B cell (primary cell): ENCODE measurements at regions not wholly inside any gene's neighbourhood (a gene's known extent, or its start where the extent isn't known, plus 50 kb on each side); places are given as distances from the start of the nearest gene placed in this dataset.

Experiments used
- ATAC-seq: fragments of 200-7000 bp; cut with Tn5 transposase; one replicate; pipeline ENCODE4 v1.10.0; 2021; ENCODE audit warnings: low read depth, mild to moderate bottlenecking, moderate number of reproducible peaks, moderate library complexity
- CTCF ChIA-PET: fragments of 350-600 bp; sonication (Branson Sonifier 250); formaldehyde crosslinking; loops from one replicate; lab custom pipeline; 2021; ENCODE audit warnings: antibody characterized with exemption, inconsistent platforms; lab: Charles Lee
- POLR2A ChIA-PET: fragments of 350-600 bp; sonication (Branson Sonifier 250); formaldehyde crosslinking; loops from one replicate; lab custom pipeline; 2021; ENCODE audit warnings: antibody characterized with exemption; lab: Charles Lee
- DNase-seq: peaks from one replicate; pipeline ENCODE4 v3.0.0; 2013
- H2AFZ ChIP-seq: 2 replicates; pipeline ENCODE4 v1.6.1; 2012; ENCODE audit warnings: mild to moderate bottlenecking, low read depth, low read length; ENCODE audit not compliant: insufficient read depth, poor library complexity, severe bottlenecking
- H3K27ac ChIP-seq, 2 donors: 1 replicate in 1 of 2; 2 replicates in 1 of 2; pipeline ENCODE4 v1.5.1; 2012 to 2013; ENCODE audit warnings: low read length in 2 of 2, mild to moderate bottlenecking in 2 of 2, moderate library complexity in 1 of 2
- H3K27me3 ChIP-seq, 4 experiments: fragments of 200-600 bp in 1 of 4; sonication (generic) in 1 of 4; replicated peaks in 1 of 4; 1 replicate in 2 of 4; 2 replicates in 2 of 4; pipeline versions ENCODE4 v1.6.1 to v1.7.0; 2013 to 2016; ENCODE audit warnings: low read length in 3 of 4, mild to moderate bottlenecking in 2 of 4, mixed read lengths in 1 of 4, moderate library complexity in 1 of 4; ENCODE audit not compliant: insufficient read depth in 4 of 4, control insufficient read depth in 3 of 4; ENCODE audit errors: control extremely low read depth in 1 of 4
- H3K36me3 ChIP-seq, 2 experiments: replicated peaks in 1 of 2; 1 replicate in 1 of 2; 2 replicates in 1 of 2; pipeline versions ENCODE4 v1.6.1 to v1.7.1; 2013; ENCODE audit warnings: low read length in 1 of 2; ENCODE audit not compliant: insufficient read depth in 2 of 2, control insufficient read depth in 1 of 2; ENCODE audit errors: control extremely low read depth in 1 of 2, extremely low read depth in 1 of 2
- H3K4me1 ChIP-seq, 2 donors: fragments of 200-600 bp in 1 of 2; sonication (generic) in 1 of 2; 1 replicate in 1 of 2; 2 replicates in 1 of 2; pipeline versions ENCODE4 v1.5.1 to v1.6.1; 2013 to 2017; ENCODE audit warnings: low read length in 2 of 2; ENCODE audit not compliant: control insufficient read depth in 2 of 2, insufficient read depth in 2 of 2
- H3K4me2 ChIP-seq: replicated peaks from 2 replicates; pipeline ENCODE3; 2012; ENCODE audit warnings: mild to moderate bottlenecking, low read depth, low read length; ENCODE audit not compliant: poor library complexity, severe bottlenecking
- H3K4me3 ChIP-seq, 5 experiments: fragments of 200-600 bp in 1 of 5; sonication (generic) in 1 of 5; 1 replicate in 3 of 5; 2 replicates in 2 of 5; pipeline versions ENCODE4 v1.5.1 to v1.7.0; 2011 to 2016; ENCODE audit warnings: low read length in 4 of 5, mild to moderate bottlenecking in 4 of 5, low read depth in 2 of 5, control low read depth in 1 of 5, moderate library complexity in 1 of 5; ENCODE audit not compliant: insufficient read depth in 1 of 5; ENCODE audit errors: control extremely low read depth in 1 of 5, extremely low read depth in 1 of 5
- H3K79me2 ChIP-seq: fragments of 200-600 bp; sonication (generic); one replicate; pipeline ENCODE4 v1.6.0; 2016; ENCODE audit warnings: low read length; ENCODE audit not compliant: control insufficient read depth, insufficient read depth
- H3K9ac ChIP-seq: fragments of 200-600 bp; sonication (generic); 2 replicates; pipeline ENCODE4 v1.6.1; 2017; ENCODE audit warnings: mild to moderate bottlenecking, low read length, moderate library complexity
- H3K9me3 ChIP-seq, 3 donors: one replicate each; pipeline versions ENCODE4 v1.6.1 to v1.7.1; 2013; ENCODE audit warnings: low read length in 2 of 3; ENCODE audit not compliant: control insufficient read depth in 2 of 3, insufficient read depth in 1 of 3; ENCODE audit errors: control extremely low read depth in 1 of 3
- H4K20me1 ChIP-seq: 2 replicates; pipeline ENCODE4 v1.6.0; 2012; ENCODE audit warnings: mild to moderate bottlenecking, low read length; ENCODE audit not compliant: insufficient read depth, control insufficient read depth, poor library complexity, severe bottlenecking
- H3K27ac Mint-ChIP-seq: one replicate; pipeline ENCODE4 v1.8.0; 2021; ENCODE audit warnings: mixed read lengths
- H3K27me3 Mint-ChIP-seq: one replicate; pipeline ENCODE4 v1.8.0; 2021; ENCODE audit warnings: mixed read lengths
- H3K4me1 Mint-ChIP-seq: one replicate; pipeline ENCODE4 v1.8.0; 2021; ENCODE audit warnings: mixed read lengths
- H3K4me3 Mint-ChIP-seq: one replicate; pipeline ENCODE4 v1.8.0; 2021; ENCODE audit warnings: mixed read lengths
- H3K9me3 Mint-ChIP-seq: one replicate; pipeline ENCODE4 v1.8.0; 2022; ENCODE audit warnings: mixed read lengths; ENCODE audit not compliant: insufficient read depth
- EZH2 ChIP-seq: IDR thresholded peaks from 2 replicates; pipeline ENCODE4 v1.6.1; 2012; ENCODE audit warnings: borderline replicate concordance, low read depth, mild to moderate bottlenecking, moderate library complexity, low read length; ENCODE audit not compliant: insufficient read depth, poor library complexity, severe bottlenecking
- WGBS: methylation state at CpG from one replicate; pipeline ENCODE4 v1.1.5; 2013; ENCODE audit warnings: missing lambda C conversion rate; ENCODE audit not compliant: insufficient coverage; 5-methylcytosine and 5-hydroxymethylcytosine counted together
- intact Hi-C: fragments of 100-400 bp; cut with micrococcal nuclease; formaldehyde crosslinking; loops from one replicate; pipeline ENCODE4 v1.10.0; 2022
- TF ChIP-seq, protein P1 (sequence below): fragments of 200-600 bp; IDR thresholded peaks from one replicate; pipeline ENCODE4 v1.8.0; 2022; ENCODE audit warnings: antibody characterized with exemption, mild to moderate bottlenecking

DNA sequence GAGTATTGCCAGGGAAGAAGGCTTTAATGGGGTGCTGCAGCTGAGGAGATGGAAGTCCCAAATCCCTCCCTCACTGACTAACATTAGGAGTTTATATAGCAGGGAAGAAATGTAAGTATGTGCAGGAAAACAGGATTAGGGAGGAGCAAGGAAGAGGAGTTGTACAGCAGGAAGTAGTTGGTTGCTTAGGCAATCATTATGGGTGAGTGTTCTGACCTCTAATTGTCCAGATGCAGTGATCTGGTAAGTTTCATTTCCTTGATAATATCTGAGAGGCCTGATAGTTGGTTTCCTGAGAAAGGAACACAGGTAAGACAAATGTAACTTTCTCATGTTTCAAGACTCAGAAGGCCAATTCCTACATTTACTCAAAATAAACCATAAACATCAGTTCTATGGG lies 331.9 kb upstream of the GULP1 start:
- ATAC-seq (no peak), DNase-seq (no peak)
- Mint-ChIP-seq H3K4me1 (no peaks in the 10 kb centered on the region), H3K9me3 (peaks cover 2% of the 10 kb centered on the region), H3K4me3 (no peak overlapping the region), H3K27me3 (no peaks in the 10 kb centered on the region), H3K27ac (no peak overlapping the region)
- Histone ChIP-seq H3K27me3 (no peaks in the 10 kb centered on the region), H3K9me3 (peaks cover 0 to 2% (median 0%) of the 10 kb centered on the region in 3 donors), H3K4me3 (no peak overlapping the region), H4K20me1 (no peaks in the 10 kb centered on the region), H3K27ac (no peak overlapping the region), H3K4me1 (peaks cover 0 to 5% of the 10 kb centered on the region in 2 donors), H3K9ac (no peak overlapping the region), H3K4me2 (no peak overlapping the region), H3K79me2 (no peaks in the 10 kb centered on the region), H2AFZ (no peak overlapping the region), H3K36me3 (no peaks in the 10 kb centered on the region)
- POLR2A ChIA-PET, result no interaction called here
- intact Hi-C loops, result no loop called here
- no peak for TF ChIP-seq EZH2
- TF ChIP-seq, protein P1, sequence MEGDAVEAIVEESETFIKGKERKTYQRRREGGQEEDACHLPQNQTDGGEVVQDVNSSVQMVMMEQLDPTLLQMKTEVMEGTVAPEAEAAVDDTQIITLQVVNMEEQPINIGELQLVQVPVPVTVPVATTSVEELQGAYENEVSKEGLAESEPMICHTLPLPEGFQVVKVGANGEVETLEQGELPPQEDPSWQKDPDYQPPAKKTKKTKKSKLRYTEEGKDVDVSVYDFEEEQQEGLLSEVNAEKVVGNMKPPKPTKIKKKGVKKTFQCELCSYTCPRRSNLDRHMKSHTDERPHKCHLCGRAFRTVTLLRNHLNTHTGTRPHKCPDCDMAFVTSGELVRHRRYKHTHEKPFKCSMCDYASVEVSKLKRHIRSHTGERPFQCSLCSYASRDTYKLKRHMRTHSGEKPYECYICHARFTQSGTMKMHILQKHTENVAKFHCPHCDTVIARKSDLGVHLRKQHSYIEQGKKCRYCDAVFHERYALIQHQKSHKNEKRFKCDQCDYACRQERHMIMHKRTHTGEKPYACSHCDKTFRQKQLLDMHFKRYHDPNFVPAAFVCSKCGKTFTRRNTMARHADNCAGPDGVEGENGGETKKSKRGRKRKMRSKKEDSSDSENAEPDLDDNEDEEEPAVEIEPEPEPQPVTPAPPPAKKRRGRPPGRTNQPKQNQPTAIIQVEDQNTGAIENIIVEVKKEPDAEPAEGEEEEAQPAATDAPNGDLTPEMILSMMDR, result no peak
- CTCF ChIA-PET, result no interaction called here

DNA sequence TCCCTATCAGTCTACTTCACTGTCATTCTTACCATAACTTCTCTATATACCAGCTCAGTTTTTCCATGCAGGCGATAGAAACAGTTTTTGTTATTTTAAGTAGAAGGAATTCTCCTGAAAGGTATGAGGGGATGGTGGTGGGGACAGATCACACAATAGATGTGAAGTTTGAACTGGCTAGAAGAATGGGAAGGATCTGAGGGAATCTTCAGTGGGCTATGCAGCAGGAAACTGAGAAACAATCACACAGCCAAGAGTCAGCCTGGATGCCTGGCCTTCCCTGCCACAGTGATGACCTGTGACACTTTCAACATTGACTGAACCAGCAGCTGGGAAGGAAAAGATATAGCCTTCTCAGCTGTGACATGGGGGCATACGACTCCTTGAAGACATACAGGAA lies 329.1 kb upstream of the GULP1 start:
- CTCF ChIA-PET, result no interaction called here
- H3K4me3 Mint-ChIP-seq, result no peak overlapping the region
- H3K4me1 Mint-ChIP-seq, result no peaks in the 10 kb centered on the region
- POLR2A ChIA-PET, result no interaction called here
- Histone ChIP-seq H3K4me2 (no peak overlapping the region), H3K9me3 (no peaks in the 10 kb centered on the region), H3K27me3 (no peaks in the 10 kb centered on the region), H2AFZ (no peak overlapping the region), H3K27ac (no peak overlapping the region), H3K36me3 (no peaks in the 10 kb centered on the region), H3K79me2 (no peaks in the 10 kb centered on the region), H3K4me1 (peaks cover 0 to 5% of the 10 kb centered on the region in 2 donors), H3K9ac (no peak overlapping the region), H3K4me3 (no peak overlapping the region), H4K20me1 (no peaks in the 10 kb centered on the region)
- no peak overlapping the region for H3K27ac Mint-ChIP-seq
- no CpG with 5 or more reads among the region's 2 CpGs for WGBS
- ATAC-seq, result no peak
- H3K27me3 Mint-ChIP-seq, result no peaks in the 10 kb centered on the region
- peaks cover 2% of the 10 kb centered on the region for H3K9me3 Mint-ChIP-seq
- intact Hi-C loops, result no loop called here
- TF ChIP-seq EZH2, result no peak
- TF ChIP-seq, protein P1, result no peak
- DNase-seq, result no peak
